ENCODE measurements at regions not wholly inside any gene's neighbourhood (a gene's known extent, or its start where the extent isn't known, plus 50 kb on each side); places are given as distances from the start of the nearest gene placed in this dataset.
"Not testable (repeated sequence)": the region's sequence is repeated elsewhere in the genome, so short reads cannot be mapped to it uniquely, and the experiment has no call there.

DNA sequence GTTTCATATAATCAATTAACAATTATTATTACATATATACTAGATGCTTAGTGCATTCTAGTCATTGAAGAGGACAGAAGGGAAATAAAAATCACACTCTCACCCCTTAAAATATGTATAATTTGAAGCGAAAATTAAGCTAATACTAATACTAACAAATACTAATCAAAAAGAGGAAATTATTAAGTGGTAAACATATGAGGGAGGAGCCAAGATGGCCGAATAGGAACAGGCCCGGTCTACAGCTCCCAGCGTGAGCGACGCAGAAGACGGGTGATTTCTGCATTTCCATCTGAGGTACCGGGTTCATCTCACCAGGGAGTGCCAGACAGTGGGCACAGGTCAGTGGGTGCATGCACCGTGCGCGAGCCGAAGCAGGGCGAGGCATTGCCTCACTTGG, 344.2 kb downstream of the RAP2B start:
- H3K9me3 Mint-ChIP-seq; H3K4me3 Mint-ChIP-seq; H3K36me3 Mint-ChIP-seq (ENCODE audit: low read depth); H3K4me1 Mint-ChIP-seq (ENCODE audit: low read depth); DNase-seq; H3K27ac Mint-ChIP-seq; H3K27me3 Mint-ChIP-seq: not testable (repeated sequence)

- not testable (repeated sequence) for H3K27ac Mint-ChIP-seq; H3K27me3 Mint-ChIP-seq; DNase-seq; H3K9me3 Mint-ChIP-seq; H3K36me3 Mint-ChIP-seq (ENCODE audit: low read depth); H3K4me1 Mint-ChIP-seq (ENCODE audit: low read depth); H3K4me3 Mint-ChIP-seq
These were observed 344.7 kb downstream of the RAP2B start for GRCh38 chr3:153506686-153507085.

DNA sequence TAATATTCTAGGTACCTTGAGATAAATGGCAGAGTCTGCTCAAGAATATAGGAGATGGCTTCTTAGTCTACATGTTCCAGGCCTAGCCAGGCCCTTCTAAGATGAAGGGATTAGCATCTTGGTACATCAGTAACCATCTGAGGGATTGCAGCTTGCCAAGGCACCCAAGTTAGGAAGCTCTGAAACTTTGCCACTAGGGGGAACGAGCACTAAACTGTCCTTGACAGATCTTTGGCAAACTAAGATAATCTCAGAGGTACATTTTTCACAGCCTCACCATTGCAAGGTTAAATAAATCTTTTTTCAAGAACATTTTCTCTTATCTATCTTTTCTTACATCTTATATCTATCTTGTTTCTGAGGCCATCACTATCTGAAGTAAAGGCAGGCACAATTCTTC, 351.2 kb downstream of the RAP2B start:
- Mint-ChIP-seq H3K4me1 (ENCODE audit: low read depth) (no peaks in the 10 kb centered on the region), H3K9me3 (peaks cover 7% of the 10 kb centered on the region), H3K27ac (no peak overlapping the region), H3K27me3 (no peaks in the 10 kb centered on the region), H3K4me3 (no peak overlapping the region), H3K36me3 (ENCODE audit: low read depth) (no peaks in the 10 kb centered on the region)
- DNase-seq: no peak

GRCh38 chr3:153528473-153528872, 366.4 kb downstream of the RAP2B start:
- no peak overlapping the region for H3K4me3 Mint-ChIP-seq
- H3K36me3 Mint-ChIP-seq (ENCODE audit: low read depth): peaks cover 2% of the 10 kb centered on the region
- no peak overlapping the region for H3K27ac Mint-ChIP-seq
- H3K27me3 Mint-ChIP-seq: peaks cover 2% of the 10 kb centered on the region
- H3K4me1 Mint-ChIP-seq (ENCODE audit: low read depth): no peaks in the 10 kb centered on the region
- H3K9me3 Mint-ChIP-seq: peaks cover 10% of the 10 kb centered on the region
- DNase-seq: no peak

GRCh38 chr3:153539263-153539662, 377.2 kb downstream of the RAP2B start:
- Mint-ChIP-seq H3K9me3 (no peaks in the 10 kb centered on the region), H3K36me3 (ENCODE audit: low read depth) (no peaks in the 10 kb centered on the region), H3K4me3 (no peak overlapping the region), H3K27me3 (no peaks in the 10 kb centered on the region), H3K27ac (no peak overlapping the region), H3K4me1 (ENCODE audit: low read depth) (no peaks in the 10 kb centered on the region)
- DNase-seq: no peak

GRCh38 chr3:153545471-153545870, 383.4 kb downstream of the RAP2B start:
- no peak overlapping the region for H3K4me3 Mint-ChIP-seq
- no peaks in the 10 kb centered on the region for H3K27me3 Mint-ChIP-seq
- no peak overlapping the region for H3K27ac Mint-ChIP-seq
- DNase-seq: no peak
- H3K9me3 Mint-ChIP-seq: no peaks in the 10 kb centered on the region
- H3K4me1 Mint-ChIP-seq (ENCODE audit: low read depth): peaks cover 3% of the 10 kb centered on the region
- H3K36me3 Mint-ChIP-seq (ENCODE audit: low read depth): no peaks in the 10 kb centered on the region

GRCh38 chr3:153547970-153548369, 385.9 kb downstream of the RAP2B start:
- no peaks in the 10 kb centered on the region for H3K36me3 Mint-ChIP-seq (ENCODE audit: low read depth)
- H3K4me1 Mint-ChIP-seq (ENCODE audit: low read depth): peaks cover 10% of the 10 kb centered on the region
- H3K9me3 Mint-ChIP-seq: no peaks in the 10 kb centered on the region
- no peaks in the 10 kb centered on the region for H3K27me3 Mint-ChIP-seq
- no peak overlapping the region for H3K27ac Mint-ChIP-seq
- DNase-seq: no peak
- H3K4me3 Mint-ChIP-seq: no peak overlapping the region

DNA sequence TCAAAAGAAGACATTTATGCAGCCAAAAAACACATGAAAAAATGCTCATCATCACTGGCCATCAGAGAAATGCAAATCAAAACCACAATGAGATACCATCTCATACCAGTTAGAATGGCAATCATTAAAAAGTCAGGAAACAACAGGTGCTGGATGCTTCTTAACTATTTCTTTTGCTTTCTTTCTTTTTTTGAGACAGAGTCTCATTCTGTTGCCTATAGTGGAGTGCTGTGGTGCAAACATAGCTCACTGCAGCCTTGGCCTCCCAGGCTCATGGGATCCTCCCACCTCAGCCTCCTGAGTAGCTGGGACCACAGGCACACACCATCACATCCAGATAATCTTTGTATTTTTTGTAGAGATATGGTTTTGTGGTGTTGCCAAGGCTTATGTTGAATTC, 387.7 kb downstream of the RAP2B start:
- peaks cover 14% of the 10 kb centered on the region for H3K4me1 Mint-ChIP-seq (ENCODE audit: low read depth)
- not testable (repeated sequence) for DNase-seq; H3K36me3 Mint-ChIP-seq (ENCODE audit: low read depth); H3K27me3 Mint-ChIP-seq; H3K27ac Mint-ChIP-seq; H3K9me3 Mint-ChIP-seq; H3K4me3 Mint-ChIP-seq

DNA sequence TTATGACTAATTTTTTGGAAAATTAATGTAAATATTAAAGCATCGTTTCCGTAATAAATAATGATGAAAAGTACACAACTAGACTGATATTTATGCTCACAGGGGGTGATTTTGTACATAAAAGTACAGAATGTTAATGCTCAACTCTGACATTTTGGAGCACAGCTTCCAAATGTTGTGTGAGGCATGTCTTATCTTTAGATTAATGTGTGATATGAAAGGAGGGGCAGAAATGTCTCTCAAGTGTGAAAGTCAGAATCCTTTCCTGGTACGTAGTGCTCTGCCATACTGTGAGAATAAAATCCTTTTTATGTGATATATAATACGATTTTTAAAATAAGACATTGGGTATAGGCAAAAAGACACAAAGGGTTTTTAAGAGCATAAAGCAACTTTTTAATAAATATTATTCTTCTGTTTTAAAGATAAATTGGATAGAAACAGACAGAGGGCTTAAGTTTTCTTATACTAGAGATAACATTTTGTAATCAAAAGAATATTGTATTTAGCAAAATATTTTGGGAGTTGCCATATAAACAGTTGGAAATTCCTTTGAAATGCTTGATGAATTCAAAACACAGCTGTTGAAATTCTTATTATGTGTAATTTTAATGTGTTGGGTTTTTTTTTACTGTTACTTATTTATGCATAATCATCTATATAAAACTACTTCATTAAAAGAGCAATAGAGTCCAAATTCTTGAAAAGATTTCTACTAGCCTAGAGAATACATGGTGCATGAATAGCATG, 389.7 kb downstream of the RAP2B start:
- Mint-ChIP-seq H3K36me3 (ENCODE audit: low read depth) (no peaks in the 10 kb centered on the region), H3K4me3 (no peak overlapping the region), H3K27me3 (no peaks in the 10 kb centered on the region), H3K27ac (no peak overlapping the region), H3K4me1 (ENCODE audit: low read depth) (peaks cover 24% of the 10 kb centered on the region), H3K9me3 (no peaks in the 10 kb centered on the region)
- DNase-seq: no peak

DNA sequence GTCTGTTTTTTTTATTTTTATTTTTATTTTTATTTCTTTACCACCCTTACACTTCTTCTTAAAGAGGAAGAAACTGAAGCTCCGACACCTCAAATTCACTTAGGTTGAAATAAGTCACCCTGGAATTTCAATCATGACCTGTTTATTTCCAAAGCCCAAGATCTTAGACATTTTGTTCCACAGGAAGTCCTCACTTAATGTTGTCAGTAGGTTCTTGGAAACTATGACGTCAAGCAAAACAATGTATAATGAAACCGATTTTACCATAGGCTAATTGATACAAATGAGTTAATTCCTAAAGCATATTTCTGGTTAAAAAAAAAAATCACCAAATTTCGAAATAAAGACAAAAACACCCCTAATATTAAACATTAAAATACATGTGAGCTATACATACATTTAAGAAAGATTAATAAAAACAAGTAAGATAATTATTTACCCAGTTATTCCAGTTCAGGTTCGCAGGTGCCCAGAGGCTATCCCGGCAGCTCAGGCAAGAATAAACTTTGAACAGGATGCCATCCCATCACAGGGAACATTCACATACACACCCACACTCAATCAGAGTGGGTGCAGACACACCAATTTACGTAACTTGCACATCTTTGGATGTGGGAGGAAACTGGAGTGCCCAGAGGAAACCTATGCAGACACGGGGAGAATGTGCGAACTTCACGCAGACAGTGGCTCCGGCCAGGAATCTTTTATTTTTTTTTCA, 391.0 kb downstream of the RAP2B start:
- H3K4me3 Mint-ChIP-seq: no peak overlapping the region
- H3K36me3 Mint-ChIP-seq (ENCODE audit: low read depth): no peaks in the 10 kb centered on the region
- DNase-seq: no peak
- H3K9me3 Mint-ChIP-seq: peaks cover 3% of the 10 kb centered on the region
- H3K27me3 Mint-ChIP-seq: no peaks in the 10 kb centered on the region
- no peak overlapping the region for H3K27ac Mint-ChIP-seq
- peaks cover 22% of the 10 kb centered on the region for H3K4me1 Mint-ChIP-seq (ENCODE audit: low read depth)

DNA sequence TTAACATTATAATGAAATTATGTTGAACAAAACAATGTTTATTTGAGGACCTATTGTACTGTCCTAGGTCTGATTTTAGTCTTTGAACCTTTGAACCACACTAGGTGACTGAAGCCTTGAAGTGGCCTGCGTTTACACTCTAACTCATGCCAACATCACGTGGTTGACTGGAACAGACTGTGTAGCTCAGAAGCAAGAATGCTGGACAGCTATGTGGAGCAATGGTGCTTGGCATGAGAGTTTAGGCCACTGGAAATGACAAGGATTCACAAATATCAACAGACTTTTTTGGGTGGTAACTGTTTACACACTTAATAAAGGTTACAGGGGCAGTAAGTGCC, 391.5 kb downstream of the RAP2B start:
- Mint-ChIP-seq H3K4me3 (no peak overlapping the region), H3K9me3 (peaks cover 8% of the 10 kb centered on the region), H3K4me1 (ENCODE audit: low read depth) (peaks cover 21% of the 10 kb centered on the region), H3K27me3 (no peaks in the 10 kb centered on the region), H3K36me3 (ENCODE audit: low read depth) (peaks cover 1% of the 10 kb centered on the region), H3K27ac (no peak overlapping the region)
- no peak for DNase-seq

- Mint-ChIP-seq H3K9me3 (peaks cover 20% of the 10 kb centered on the region), H3K27me3 (no peaks in the 10 kb centered on the region), H3K4me1 (ENCODE audit: low read depth) (peaks cover 20% of the 10 kb centered on the region), H3K4me3 (no peak overlapping the region), H3K27ac (no peak overlapping the region), H3K36me3 (ENCODE audit: low read depth) (peaks cover 10% of the 10 kb centered on the region)
- no peak for DNase-seq
These were observed 393.9 kb downstream of the RAP2B start for GRCh38 chr3:153555919-153556318.

- not testable (repeated sequence) for H3K27me3 Mint-ChIP-seq; H3K27ac Mint-ChIP-seq; H3K4me3 Mint-ChIP-seq; DNase-seq; H3K4me1 Mint-ChIP-seq (ENCODE audit: low read depth)
- Mint-ChIP-seq H3K9me3 (peaks cover 36% of the 10 kb centered on the region), H3K36me3 (ENCODE audit: low read depth) (peaks cover 15% of the 10 kb centered on the region)
These were observed 397.3 kb downstream of the RAP2B start for GRCh38 chr3:153559366-153559765.

DNA sequence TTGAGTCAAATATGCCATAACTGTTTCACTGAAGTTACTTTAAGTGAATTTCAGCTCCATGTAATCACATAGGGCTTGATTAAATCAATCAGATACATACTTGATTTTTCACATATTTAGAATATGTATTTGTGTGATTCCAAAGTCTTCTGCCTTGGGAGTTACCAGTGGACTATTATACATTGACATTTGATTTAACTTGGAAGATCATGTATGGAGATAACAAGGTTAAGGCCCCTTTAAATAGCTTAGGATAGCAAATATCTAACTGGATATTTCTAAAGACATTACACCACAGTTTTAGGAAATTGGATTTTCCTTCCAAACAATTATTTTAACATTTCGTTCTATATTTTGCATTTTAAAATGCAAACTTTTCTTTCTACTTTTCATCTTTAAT, 405.0 kb downstream of the RAP2B start:
- H3K9me3 Mint-ChIP-seq: peaks cover 23% of the 10 kb centered on the region
- H3K36me3 Mint-ChIP-seq (ENCODE audit: low read depth): peaks cover 11% of the 10 kb centered on the region
- H3K4me1 Mint-ChIP-seq (ENCODE audit: low read depth): no peaks in the 10 kb centered on the region
- H3K4me3 Mint-ChIP-seq: no peak overlapping the region
- DNase-seq: no peak
- no peaks in the 10 kb centered on the region for H3K27me3 Mint-ChIP-seq
- no peak overlapping the region for H3K27ac Mint-ChIP-seq

DNA sequence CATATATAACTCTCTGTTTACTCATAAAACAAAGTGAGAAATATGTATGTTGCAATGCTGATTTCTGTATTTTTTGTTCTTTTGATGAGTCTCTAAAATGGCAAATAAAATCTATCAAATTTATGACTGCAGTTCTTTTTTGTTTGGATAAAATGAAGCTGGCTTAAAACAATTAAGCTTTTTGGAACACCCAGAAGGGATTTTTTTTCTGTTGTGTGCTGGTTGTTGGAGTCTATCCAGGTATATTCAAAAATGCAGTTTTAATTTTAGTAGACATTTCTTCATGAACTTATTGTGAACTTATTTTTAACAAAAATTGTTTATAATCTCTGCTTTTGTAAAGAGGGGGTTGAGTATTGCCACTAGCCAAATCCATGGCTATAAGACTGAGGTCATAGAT, 405.5 kb downstream of the RAP2B start:
- Mint-ChIP-seq H3K36me3 (ENCODE audit: low read depth) (peaks cover 11% of the 10 kb centered on the region), H3K27me3 (no peaks in the 10 kb centered on the region), H3K9me3 (peaks cover 20% of the 10 kb centered on the region), H3K4me1 (ENCODE audit: low read depth) (no peaks in the 10 kb centered on the region), H3K4me3 (no peak overlapping the region), H3K27ac (no peak overlapping the region)
- no peak for DNase-seq
